WTC11 (cell line): ENCODE measurements at regions not wholly inside any gene's neighbourhood (a gene's known extent, or its start where the extent isn't known, plus 50 kb on each side); places are given as distances from the start of the nearest gene placed in this dataset.

Experiments
- ATAC-seq: fragments of 200-7000 bp; cut with Tn5 transposase; 2 replicates; pipeline ENCODE4 v1.10.0; 2021; ENCODE audit warnings: mild to moderate bottlenecking, moderate library complexity
- CTCF ChIA-PET: fragments of 300-600 bp; sonication (Branson Sonifier 250); formaldehyde crosslinking; loops from one replicate; lab custom pipeline; 2021; ENCODE audit warnings: antibody characterized with exemption; lab: Charles Lee
- POLR2A ChIA-PET: fragments of 350-600 bp; sonication (Branson Sonifier 250); formaldehyde crosslinking; loops from one replicate; lab custom pipeline; 2021; ENCODE audit warnings: antibody characterized with exemption; lab: Charles Lee
- DNase-seq: peaks from one replicate; pipeline ENCODE4 v3.0.0; 2021; ENCODE audit warnings: low spot score
- H3K27ac Mint-ChIP-seq: 2 replicates; pipeline ENCODE4 v1.8.0; 2021; ENCODE audit warnings: mixed read lengths
- H3K27me3 Mint-ChIP-seq: 2 replicates; pipeline ENCODE4 v1.8.0; 2021; ENCODE audit warnings: low read depth, mild to moderate bottlenecking, moderate library complexity, mixed read lengths
- H3K36me3 Mint-ChIP-seq: 2 replicates; pipeline ENCODE4 v1.8.0; 2021; ENCODE audit warnings: mixed read lengths
- H3K4me1 Mint-ChIP-seq: 2 replicates; pipeline ENCODE4 v1.8.0; 2022; ENCODE audit warnings: mixed read lengths
- H3K4me3 Mint-ChIP-seq: 2 replicates; pipeline ENCODE4 v1.8.0; 2021; ENCODE audit warnings: mild to moderate bottlenecking, moderate library complexity, mixed read lengths
- H3K9me3 Mint-ChIP-seq: 2 replicates; pipeline ENCODE4 v1.8.0; 2021; ENCODE audit warnings: mixed read lengths
- ATF2 ChIP-seq: sonication (generic); formaldehyde crosslinking; IDR thresholded peaks from 2 replicates; pipeline ENCODE4 v1.8.1; 2022; ENCODE audit warnings: low read depth, missing genetic modification reagents, borderline replicate concordance
- CBFB ChIP-seq: sonication (generic); formaldehyde crosslinking; IDR thresholded peaks from 2 replicates; pipeline ENCODE4 v1.8.1; 2022; ENCODE audit warnings: mild to moderate bottlenecking, low read depth, missing genetic modification reagents
- E2F1 ChIP-seq: sonication (generic); formaldehyde crosslinking; IDR thresholded peaks from 2 replicates; pipeline ENCODE4 v1.8.0; 2022; ENCODE audit warnings: mild to moderate bottlenecking, missing genetic modification reagents
- EMX1 ChIP-seq: fragments of 250-450 bp; sonication (Bioruptor Pico); IDR thresholded peaks from 2 replicates; pipeline ENCODE4 v1.8.0; 2021; ENCODE audit warnings: mild to moderate bottlenecking
- FOXP1 ChIP-seq: sonication (generic); formaldehyde crosslinking; IDR thresholded peaks from 2 replicates; pipeline ENCODE4 v1.8.0; 2022; ENCODE audit warnings: missing genetic modification reagents, mild to moderate bottlenecking, moderate library complexity, borderline replicate concordance
- HMGXB4 ChIP-seq: sonication (generic); formaldehyde crosslinking; IDR thresholded peaks from 2 replicates; pipeline ENCODE4 v1.8.1; 2023; ENCODE audit warnings: mild to moderate bottlenecking, moderate library complexity, missing genetic modification reagents
- IRF1 ChIP-seq: sonication (generic); formaldehyde crosslinking; IDR thresholded peaks from 2 replicates; pipeline ENCODE4 v1.8.0; 2023; ENCODE audit warnings: missing genetic modification reagents
- MAX ChIP-seq: sonication (generic); formaldehyde crosslinking; IDR thresholded peaks from 2 replicates; pipeline ENCODE4 v1.8.0; 2022; ENCODE audit warnings: mild to moderate bottlenecking, missing genetic modification reagents
- NR2C2 ChIP-seq: sonication (generic); formaldehyde crosslinking; IDR thresholded peaks from 2 replicates; pipeline ENCODE4 v1.8.0; 2022; ENCODE audit warnings: mild to moderate bottlenecking, missing genetic modification reagents
- NR3C1 ChIP-seq: sonication (generic); formaldehyde crosslinking; conservative IDR thresholded peaks from 2 replicates; pipeline ENCODE4 v1.8.1; 2023; ENCODE audit warnings: low read depth, mild to moderate bottlenecking, missing genetic modification reagents
- RELA ChIP-seq: sonication (generic); formaldehyde crosslinking; IDR thresholded peaks from 2 replicates; pipeline ENCODE4 v1.8.1; 2022; ENCODE audit warnings: missing genetic modification reagents, mild to moderate bottlenecking, borderline replicate concordance
- TEAD4 ChIP-seq: sonication (generic); formaldehyde crosslinking; IDR thresholded peaks from 2 replicates; pipeline ENCODE4 v1.8.0; 2022; ENCODE audit warnings: mild to moderate bottlenecking, missing genetic modification reagents
- ZBTB21 ChIP-seq: sonication (generic); formaldehyde crosslinking; IDR thresholded peaks from 2 replicates; pipeline ENCODE4 v1.8.1; 2023; ENCODE audit warnings: mild to moderate bottlenecking, missing genetic modification reagents, borderline replicate concordance
- ZNF232 ChIP-seq: sonication (generic); formaldehyde crosslinking; IDR thresholded peaks from 2 replicates; pipeline ENCODE4 v1.8.0; 2022; ENCODE audit warnings: mild to moderate bottlenecking, missing genetic modification reagents
- ZNF263 ChIP-seq: sonication (generic); formaldehyde crosslinking; IDR thresholded peaks from 2 replicates; pipeline ENCODE4 v1.8.1; 2022; ENCODE audit warnings: low read depth, mild to moderate bottlenecking, moderate library complexity, missing genetic modification reagents
- ZNF396 ChIP-seq: fragments of 250-450 bp; sonication (Bioruptor Pico); IDR thresholded peaks from 2 replicates; pipeline ENCODE4 v1.8.0; 2021; ENCODE audit warnings: mild to moderate bottlenecking, moderate library complexity, borderline replicate concordance
- ZNF423 ChIP-seq: fragments of 250-450 bp; sonication (Bioruptor Pico); IDR thresholded peaks from 2 replicates; pipeline ENCODE4 v2.1.2; 2022; ENCODE audit warnings: mild to moderate bottlenecking, moderate library complexity
- ZNF532 ChIP-seq: fragments of 250-450 bp; sonication (Bioruptor Pico); IDR thresholded peaks from 2 replicates; pipeline ENCODE4 v1.9.0; 2021; ENCODE audit warnings: mild to moderate bottlenecking, borderline replicate concordance

- Mint-ChIP-seq H3K9me3 (peaks cover 12% of the 10 kb centered on the region), H3K4me1 (no peaks in the 10 kb centered on the region), H3K27ac (no peak overlapping the region), H3K27me3 (no peaks in the 10 kb centered on the region), H3K4me3 (no peak overlapping the region), H3K36me3 (no peaks in the 10 kb centered on the region)
- DNase-seq (no peak), ATAC-seq (no peak)
- CTCF ChIA-PET, result no interaction called here
- TF ChIP-seq MAX (no peak), CBFB (CRISPR knock-in tag) (no peak), ATF2 (CRISPR knock-in tag) (no peak), E2F1 (CRISPR knock-in tag) (no peak), FOXP1 (CRISPR knock-in tag) (no peak), EMX1 (CRISPR knock-in tag) (no peak)
- POLR2A ChIA-PET, result no interaction called here
These were observed 891.1 kb upstream of the AGA start for GRCh38 chr4:178333355-178333754.

GRCh38 chr4:178339769-178340168 is 897.5 kb upstream of the AGA start:
- Mint-ChIP-seq H3K36me3 (no peaks in the 10 kb centered on the region), H3K4me3 (no peak overlapping the region), H3K27me3 (no peaks in the 10 kb centered on the region), H3K9me3 (no peaks in the 10 kb centered on the region), H3K27ac (no peak overlapping the region), H3K4me1 (no peaks in the 10 kb centered on the region)
- no peak for ATAC-seq
- CTCF ChIA-PET, result no interaction called here
- DNase-seq, result no peak
- POLR2A ChIA-PET, result no interaction called here
- TF ChIP-seq TEAD4 (CRISPR knock-in tag) (no peak), MAX (no peak), NR2C2 (no peak), RELA (no peak), ZNF423 (CRISPR knock-in tag) (no peak), ZNF263 (CRISPR knock-in tag) (no peak), ZNF532 (no peak), IRF1 (CRISPR knock-in tag) (no peak), ZBTB21 (CRISPR knock-in tag) (no peak), ZNF396 (CRISPR knock-in tag) (no peak), ZNF232 (CRISPR knock-in tag) (no peak), HMGXB4 (CRISPR knock-in tag) (no peak), NR3C1 (CRISPR knock-in tag) (no peak)
